ENCODE measurements at regions not wholly inside any gene's neighbourhood (a gene's known extent, or its start where the extent isn't known, plus 50 kb on each side); places are given as distances from the start of the nearest gene placed in this dataset.
"Not testable (repeated sequence)": the region's sequence is repeated elsewhere in the genome, so short reads cannot be mapped to it uniquely, and the experiment has no call there.

- no peak for DNase-seq
Observed at GRCh38 chr13:58933475-58933874, 1230.3 kb downstream of the DIAPH3 start.

- DNase-seq = no peak
Observed at GRCh38 chr13:58935689-58936088, 1228.0 kb downstream of the DIAPH3 start.

- DNase-seq = no peak
Observed at GRCh38 chr13:58946274-58946673, 1217.5 kb downstream of the DIAPH3 start.

- no peak for DNase-seq
Observed at GRCh38 chr13:58949646-58950045, 1214.1 kb downstream of the DIAPH3 start.

GRCh38 chr13:58950911-58951310 lies 1212.8 kb downstream of the DIAPH3 start:
- DNase-seq = no peak

GRCh38 chr13:58953638-58954037 lies 1210.1 kb downstream of the DIAPH3 start:
- DNase-seq = no peak

GRCh38 chr13:58955546-58956385 lies 1208.0 kb downstream of the DIAPH3 start:
- no peak for DNase-seq

- not testable (repeated sequence) for DNase-seq
Observed at GRCh38 chr13:58958097-58958496, 1205.6 kb downstream of the DIAPH3 start.

- peak; percentile 3 for DNase-seq
Observed at GRCh38 chr13:58960888-58961287, 1202.8 kb downstream of the DIAPH3 start.

GRCh38 chr13:58963321-58963720 lies 1200.4 kb downstream of the DIAPH3 start:
- no peak for DNase-seq

- DNase-seq = no peak
Observed at GRCh38 chr13:58964048-58964447, 1199.7 kb downstream of the DIAPH3 start.

- DNase-seq = no peak
Observed at GRCh38 chr13:58977085-58977484, 1186.6 kb downstream of the DIAPH3 start.

- no peak for DNase-seq
Observed at GRCh38 chr13:58978331-58978730, 1185.4 kb downstream of the DIAPH3 start.

- no peak for DNase-seq
Observed at GRCh38 chr13:58979851-58980250, 1183.9 kb downstream of the DIAPH3 start.

- DNase-seq = no peak
Observed at GRCh38 chr13:58985845-58986244, 1177.9 kb downstream of the DIAPH3 start.

GRCh38 chr13:58989556-58989955 lies 1174.2 kb downstream of the DIAPH3 start:
- DNase-seq = peak; percentile 2

- no peak for DNase-seq
Observed at GRCh38 chr13:58991826-58992477, 1171.8 kb downstream of the DIAPH3 start.

GRCh38 chr13:58992478-58993042 lies 1171.2 kb downstream of the DIAPH3 start:
- no peak for DNase-seq

- DNase-seq = no peak
Observed at GRCh38 chr13:58994077-58994476, 1169.7 kb downstream of the DIAPH3 start.

GRCh38 chr13:58994777-58995176 lies 1169.0 kb downstream of the DIAPH3 start:
- peak; percentile 0 for DNase-seq

- DNase-seq = no peak
Observed at GRCh38 chr13:58998716-58999115, 1165.0 kb downstream of the DIAPH3 start.

- no peak for DNase-seq
Observed at GRCh38 chr13:58999851-59000250, 1163.9 kb downstream of the DIAPH3 start.

- no peak for DNase-seq
Observed at GRCh38 chr13:59000770-59001169, 1163.0 kb downstream of the DIAPH3 start.

- DNase-seq = no peak
Observed at GRCh38 chr13:59012731-59013130, 1151.0 kb downstream of the DIAPH3 start.
